Parathyroid adenoma (tissue), 2 donors: ENCODE measurements at regions not wholly inside any gene's neighbourhood (a gene's known extent, or its start where the extent isn't known, plus 50 kb on each side); places are given as distances from the start of the nearest gene placed in this dataset.

Source experiments
- H2AFZ ChIP-seq: fragments of 300-600 bp; sonication (generic); one replicate; pipeline ENCODE4 v1.7.0; 2017; ENCODE audit warnings: antibody characterized with exemption, mild to moderate bottlenecking
- H3K27ac ChIP-seq: fragments of 300-600 bp; sonication (generic); one replicate; pipeline ENCODE4 v1.7.0; 2017
- H3K27me3 ChIP-seq: fragments of 300-600 bp; sonication (generic); one replicate; pipeline ENCODE4 v1.7.0; 2017; ENCODE audit warnings: low read length; ENCODE audit not compliant: control insufficient read depth, insufficient read depth
- H3K36me3 ChIP-seq: fragments of 300-600 bp; sonication (generic); one replicate; pipeline ENCODE4 v1.7.0; 2017; ENCODE audit warnings: low read length; ENCODE audit not compliant: control insufficient read depth, insufficient read depth
- H3K4me1 ChIP-seq: fragments of 300-600 bp; sonication (generic); one replicate; pipeline ENCODE4 v1.7.0; 2017; ENCODE audit warnings: control low read depth
- H3K4me2 ChIP-seq: fragments of 300-600 bp; sonication (generic); one replicate; pipeline ENCODE4 v1.7.0; 2017; ENCODE audit warnings: low read length
- H3K4me3 ChIP-seq: fragments of 300-600 bp; sonication (generic); one replicate; pipeline ENCODE4 v1.7.0; 2017; ENCODE audit warnings: low read depth, low read length
- H3K79me2 ChIP-seq: fragments of 300-600 bp; sonication (generic); one replicate; pipeline ENCODE4 v1.7.0; 2017; ENCODE audit warnings: control low read depth
- H3K9ac ChIP-seq: fragments of 300-600 bp; sonication (generic); one replicate; pipeline ENCODE4 v1.7.0; 2017; ENCODE audit warnings: mild to moderate bottlenecking
- H3K9me3 ChIP-seq: fragments of 300-600 bp; sonication (generic); one replicate; pipeline ENCODE4 v1.7.0; 2017; ENCODE audit warnings: low read length; ENCODE audit not compliant: control insufficient read depth
- TF ChIP-seq, protein P1 (sequence below): fragments of 300-600 bp; sonication (generic); IDR thresholded peaks from one replicate; pipeline ENCODE4 v1.7.0; 2017; ENCODE audit warnings: antibody characterized with exemption, mild to moderate bottlenecking
- donor health status: primary hyperparathyroidism.

DNA sequence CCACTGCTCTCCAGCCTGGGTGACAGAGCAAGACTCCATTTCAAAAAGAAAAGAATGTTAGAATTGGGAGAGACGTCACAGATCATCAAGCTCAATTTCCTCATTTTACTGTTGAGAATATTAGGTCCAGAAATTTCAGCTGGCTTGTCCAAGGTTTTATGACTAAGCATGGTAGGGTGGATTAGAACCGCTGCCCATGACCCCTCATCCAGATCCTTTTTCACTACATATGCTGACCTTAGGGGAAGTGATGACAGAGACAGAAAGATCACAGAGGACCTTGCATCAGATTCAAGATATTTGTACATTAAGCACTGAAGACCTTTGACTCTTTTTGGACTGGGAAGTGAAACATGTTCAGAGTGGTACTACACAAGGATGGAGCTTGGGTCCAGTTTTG, 134.5 kb downstream of the ADAMTS15 start:
- Histone ChIP-seq H3K4me2 (no peak overlapping the region), H3K36me3 (no peaks in the 10 kb centered on the region), H3K9ac (no peak overlapping the region), H3K27me3 (no peaks in the 10 kb centered on the region), H3K27ac (no peak overlapping the region), H3K4me3 (no peak overlapping the region), H3K79me2 (no peaks in the 10 kb centered on the region), H2AFZ (no peak overlapping the region), H3K9me3 (no peaks in the 10 kb centered on the region), H3K4me1 (no peaks in the 10 kb centered on the region)
- TF ChIP-seq, protein P1, sequence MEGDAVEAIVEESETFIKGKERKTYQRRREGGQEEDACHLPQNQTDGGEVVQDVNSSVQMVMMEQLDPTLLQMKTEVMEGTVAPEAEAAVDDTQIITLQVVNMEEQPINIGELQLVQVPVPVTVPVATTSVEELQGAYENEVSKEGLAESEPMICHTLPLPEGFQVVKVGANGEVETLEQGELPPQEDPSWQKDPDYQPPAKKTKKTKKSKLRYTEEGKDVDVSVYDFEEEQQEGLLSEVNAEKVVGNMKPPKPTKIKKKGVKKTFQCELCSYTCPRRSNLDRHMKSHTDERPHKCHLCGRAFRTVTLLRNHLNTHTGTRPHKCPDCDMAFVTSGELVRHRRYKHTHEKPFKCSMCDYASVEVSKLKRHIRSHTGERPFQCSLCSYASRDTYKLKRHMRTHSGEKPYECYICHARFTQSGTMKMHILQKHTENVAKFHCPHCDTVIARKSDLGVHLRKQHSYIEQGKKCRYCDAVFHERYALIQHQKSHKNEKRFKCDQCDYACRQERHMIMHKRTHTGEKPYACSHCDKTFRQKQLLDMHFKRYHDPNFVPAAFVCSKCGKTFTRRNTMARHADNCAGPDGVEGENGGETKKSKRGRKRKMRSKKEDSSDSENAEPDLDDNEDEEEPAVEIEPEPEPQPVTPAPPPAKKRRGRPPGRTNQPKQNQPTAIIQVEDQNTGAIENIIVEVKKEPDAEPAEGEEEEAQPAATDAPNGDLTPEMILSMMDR, result no peak

GRCh38 chr11:130583801-130584211, 135.4 kb downstream of the ADAMTS15 start:
- Histone ChIP-seq H3K4me3 (no peak overlapping the region), H3K4me1 (no peaks in the 10 kb centered on the region), H3K27ac (no peak overlapping the region), H3K9ac (no peak overlapping the region), H3K79me2 (no peaks in the 10 kb centered on the region), H3K9me3 (no peaks in the 10 kb centered on the region), H3K27me3 (no peaks in the 10 kb centered on the region), H3K36me3 (no peaks in the 10 kb centered on the region), H3K4me2 (no peak overlapping the region), H2AFZ (no peak overlapping the region)
- TF ChIP-seq, protein P1, result no peak

DNA sequence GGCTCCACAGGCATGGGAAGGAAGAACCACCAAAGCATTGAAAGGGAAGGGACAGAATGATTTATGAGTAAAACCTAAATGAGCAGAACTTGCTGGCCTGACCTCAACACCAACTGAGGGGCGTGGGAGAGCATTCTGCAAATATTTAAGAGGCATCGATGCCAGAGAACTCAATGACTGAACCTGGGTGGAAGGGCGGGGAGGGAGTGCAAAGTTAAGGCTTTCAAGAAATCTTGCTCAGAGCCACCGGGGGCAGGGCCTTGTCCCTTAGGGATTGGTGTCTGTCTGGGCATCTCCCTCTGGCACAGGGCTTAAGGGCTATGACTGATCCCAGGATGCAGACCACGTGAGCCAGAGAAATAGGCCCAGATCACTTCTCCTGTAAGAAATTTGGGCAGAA, 137.1 kb downstream of the ADAMTS15 start:
- H2AFZ ChIP-seq, result no peak overlapping the region
- H3K9ac ChIP-seq, result no peak overlapping the region
- no peaks in the 10 kb centered on the region for H3K79me2 ChIP-seq
- H3K27me3 ChIP-seq, result no peaks in the 10 kb centered on the region
- H3K27ac ChIP-seq, result no peak overlapping the region
- no peaks in the 10 kb centered on the region for H3K9me3 ChIP-seq
- H3K36me3 ChIP-seq, result no peaks in the 10 kb centered on the region
- TF ChIP-seq, protein P1, result no peak
- H3K4me1 ChIP-seq, result no peaks in the 10 kb centered on the region
- no peak overlapping the region for H3K4me2 ChIP-seq
- H3K4me3 ChIP-seq, result no peak overlapping the region

GRCh38 chr11:130587658-130588057, 139.2 kb downstream of the ADAMTS15 start:
- Histone ChIP-seq H3K4me3 (no peak overlapping the region), H3K9ac (no peak overlapping the region), H3K79me2 (no peaks in the 10 kb centered on the region), H3K9me3 (no peaks in the 10 kb centered on the region), H2AFZ (no peak overlapping the region), H3K4me1 (no peaks in the 10 kb centered on the region), H3K4me2 (no peak overlapping the region), H3K27me3 (no peaks in the 10 kb centered on the region), H3K36me3 (no peaks in the 10 kb centered on the region), H3K27ac (no peak overlapping the region)
- TF ChIP-seq, protein P1, result no peak

GRCh38 chr11:130588471-130588870, 140.0 kb downstream of the ADAMTS15 start:
- Histone ChIP-seq H3K79me2 (no peaks in the 10 kb centered on the region), H3K9ac (no peak overlapping the region), H2AFZ (no peak overlapping the region), H3K4me1 (no peaks in the 10 kb centered on the region), H3K9me3 (no peaks in the 10 kb centered on the region), H3K27me3 (no peaks in the 10 kb centered on the region), H3K4me2 (no peak overlapping the region), H3K4me3 (no peak overlapping the region), H3K36me3 (no peaks in the 10 kb centered on the region), H3K27ac (no peak overlapping the region)
- TF ChIP-seq, protein P1, result no peak
